ENCODE measurements at regions not wholly inside any gene's neighbourhood (a gene's known extent, or its start where the extent isn't known, plus 50 kb on each side); places are given as distances from the start of the nearest gene placed in this dataset.

DNA sequence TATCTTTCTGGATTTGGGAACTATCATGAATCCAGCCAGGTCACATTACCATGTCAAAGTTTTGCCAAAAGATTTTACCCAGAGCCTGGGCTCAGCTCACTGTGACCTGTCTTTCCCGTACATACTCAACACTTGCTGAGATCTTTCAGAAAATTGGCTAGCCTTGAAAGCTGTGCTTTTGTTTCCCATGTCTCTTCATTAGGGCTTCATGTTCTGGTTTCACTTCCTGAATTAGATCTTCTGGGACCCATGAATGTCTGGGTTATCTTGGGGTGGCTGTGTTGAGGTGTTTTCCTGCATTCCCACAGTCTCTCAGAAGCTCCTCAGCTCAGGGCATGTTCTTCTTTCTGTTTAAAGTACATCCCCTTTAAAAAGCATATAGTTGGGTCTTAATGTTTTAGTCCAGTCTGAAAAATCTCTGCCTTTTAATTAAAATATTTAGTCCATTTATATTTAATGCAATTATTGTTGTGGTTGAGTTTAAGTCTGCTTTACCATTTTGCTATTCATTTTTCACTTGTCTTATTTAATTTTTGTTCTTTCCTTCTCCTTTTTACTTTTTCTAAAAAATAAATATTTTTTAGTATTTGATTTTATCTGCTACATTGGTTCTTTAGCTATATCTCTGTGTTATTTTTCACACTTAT, 242.7 kb downstream of the VRK1 start:
- TF ChIP-seq, protein P1, sequence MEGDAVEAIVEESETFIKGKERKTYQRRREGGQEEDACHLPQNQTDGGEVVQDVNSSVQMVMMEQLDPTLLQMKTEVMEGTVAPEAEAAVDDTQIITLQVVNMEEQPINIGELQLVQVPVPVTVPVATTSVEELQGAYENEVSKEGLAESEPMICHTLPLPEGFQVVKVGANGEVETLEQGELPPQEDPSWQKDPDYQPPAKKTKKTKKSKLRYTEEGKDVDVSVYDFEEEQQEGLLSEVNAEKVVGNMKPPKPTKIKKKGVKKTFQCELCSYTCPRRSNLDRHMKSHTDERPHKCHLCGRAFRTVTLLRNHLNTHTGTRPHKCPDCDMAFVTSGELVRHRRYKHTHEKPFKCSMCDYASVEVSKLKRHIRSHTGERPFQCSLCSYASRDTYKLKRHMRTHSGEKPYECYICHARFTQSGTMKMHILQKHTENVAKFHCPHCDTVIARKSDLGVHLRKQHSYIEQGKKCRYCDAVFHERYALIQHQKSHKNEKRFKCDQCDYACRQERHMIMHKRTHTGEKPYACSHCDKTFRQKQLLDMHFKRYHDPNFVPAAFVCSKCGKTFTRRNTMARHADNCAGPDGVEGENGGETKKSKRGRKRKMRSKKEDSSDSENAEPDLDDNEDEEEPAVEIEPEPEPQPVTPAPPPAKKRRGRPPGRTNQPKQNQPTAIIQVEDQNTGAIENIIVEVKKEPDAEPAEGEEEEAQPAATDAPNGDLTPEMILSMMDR (tag by site-specific recombination; IDR thresholded peaks at IDR 0.05), result no peak
- TF ChIP-seq ZNF677 (tag by site-specific recombination; IDR thresholded peaks at IDR 0.05) (no peak), ZBTB7A (tag by site-specific recombination; IDR thresholded peaks at IDR 0.05; ENCODE audit: low read depth) (no peak), ZNF76 (tag by site-specific recombination; IDR thresholded peaks at IDR 0.05; ENCODE audit: borderline replicate concordance, low read depth) (no peak)
- TF ChIP-seq, protein P2, sequence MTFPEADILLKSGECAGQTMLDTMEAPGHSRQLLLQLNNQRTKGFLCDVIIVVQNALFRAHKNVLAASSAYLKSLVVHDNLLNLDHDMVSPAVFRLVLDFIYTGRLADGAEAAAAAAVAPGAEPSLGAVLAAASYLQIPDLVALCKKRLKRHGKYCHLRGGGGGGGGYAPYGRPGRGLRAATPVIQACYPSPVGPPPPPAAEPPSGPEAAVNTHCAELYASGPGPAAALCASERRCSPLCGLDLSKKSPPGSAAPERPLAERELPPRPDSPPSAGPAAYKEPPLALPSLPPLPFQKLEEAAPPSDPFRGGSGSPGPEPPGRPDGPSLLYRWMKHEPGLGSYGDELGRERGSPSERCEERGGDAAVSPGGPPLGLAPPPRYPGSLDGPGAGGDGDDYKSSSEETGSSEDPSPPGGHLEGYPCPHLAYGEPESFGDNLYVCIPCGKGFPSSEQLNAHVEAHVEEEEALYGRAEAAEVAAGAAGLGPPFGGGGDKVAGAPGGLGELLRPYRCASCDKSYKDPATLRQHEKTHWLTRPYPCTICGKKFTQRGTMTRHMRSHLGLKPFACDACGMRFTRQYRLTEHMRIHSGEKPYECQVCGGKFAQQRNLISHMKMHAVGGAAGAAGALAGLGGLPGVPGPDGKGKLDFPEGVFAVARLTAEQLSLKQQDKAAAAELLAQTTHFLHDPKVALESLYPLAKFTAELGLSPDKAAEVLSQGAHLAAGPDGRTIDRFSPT (tag by site-specific recombination; IDR thresholded peaks at IDR 0.05), result no peak
